Motor neuron (in vitro differentiated cells): ENCODE measurements at regions not wholly inside any gene's neighbourhood (a gene's known extent, or its start where the extent isn't known, plus 50 kb on each side); places are given as distances from the start of the nearest gene placed in this dataset.

ENCODE experiments used
- ATAC-seq, 8 experiments: fragments of 200-7000 bp; cut with Tn5 transposase; replicated peaks in 6 of 8; 2 replicates each; pipeline ENCODE4 v1.8.0; 2021; ENCODE audit warnings: mild to moderate bottlenecking in 8 of 8, moderate library complexity in 8 of 8
- H3K27ac ChIP-seq, 2 donors: fragments of 250-450 bp; sonication (Bioruptor Pico); 2 replicates each; pipeline ENCODE4 v1.9.0; 2021; ENCODE audit warnings: antibody characterized with exemption in 2 of 2, mild to moderate bottlenecking in 2 of 2, moderate library complexity in 1 of 2
- H3K4me1 ChIP-seq, 2 donors: fragments of 250-450 bp; sonication (Bioruptor Pico); replicated peaks in 1 of 2; 2 replicates each; pipeline ENCODE4 v1.6.1; 2021; ENCODE audit warnings: antibody characterized with exemption in 2 of 2, mild to moderate bottlenecking in 2 of 2, moderate library complexity in 1 of 2
- H3K4me3 ChIP-seq, 5 donors: fragments of 250-450 bp; sonication (Bioruptor Pico); 2 replicates each; pipeline ENCODE4 v1.9.0; 2021; ENCODE audit warnings: antibody characterized with exemption in 5 of 5, mild to moderate bottlenecking in 5 of 5, moderate library complexity in 4 of 5
- WGBS, 10 experiments: fragments of 450-650 bp; shearing (Covaris generic); methylation state at CpG; one replicate each; pipeline ENCODE4 v1.0.0; 2022; 5-methylcytosine and 5-hydroxymethylcytosine counted together
- in situ Hi-C, 9 experiments: fragments of 400-800 bp; cut with MboI; loops; one replicate each; pipeline ENCODE4 v1.15.0; 2021; ENCODE audit warnings: low sequenced_read_pairs in 9 of 9, low pct_unique_long_range_greater_than_20kb in 2 of 9; ENCODE audit not compliant: unreplicated experiment in 9 of 9

GRCh38 chr2:234733795-234734600 is 217.8 kb upstream of the SH3BP4 start:
- in situ Hi-C loops: no loop called here
- 0 to 100% (median 70%) methylated on average over 1 to 6 of the region's 6 CpGs; no CpG with 5 or more reads in 1 of the 10 experiments for WGBS, 10 experiments
- Histone ChIP-seq H3K4me1 (peaks cover 0 to 3% of the 10 kb centered on the region in 2 donors), H3K4me3 (no peak overlapping the region), H3K27ac (no peak overlapping the region)
- no peak for ATAC-seq

- WGBS, 10 experiments: 40 to 100% (median 90%) methylated on average over 1 to 6 of the region's 6 CpGs; no CpG with 5 or more reads in 1 of the 10 experiments
- H3K27ac ChIP-seq: no peak overlapping the region
- H3K4me3 ChIP-seq: no peak overlapping the region
- ATAC-seq: no peak
- in situ Hi-C loops: no loop called here
- peaks cover 0 to 3% of the 10 kb centered on the region in 2 donors for H3K4me1 ChIP-seq
These were observed 218.7 kb upstream of the SH3BP4 start for GRCh38 chr2:234733093-234733489.

GRCh38 chr2:234732404-234733092 is 219.3 kb upstream of the SH3BP4 start:
- Histone ChIP-seq H3K4me3 (no peak overlapping the region), H3K4me1 (peaks cover 0 to 3% of the 10 kb centered on the region in 2 donors), H3K27ac (no peak overlapping the region)
- 11 to 100% (median 82%) methylated on average over 1 to 2 of the region's 3 CpGs; no CpG with 5 or more reads in 2 of the 10 experiments for WGBS, 10 experiments
- in situ Hi-C loops: no loop called here
- no peak for ATAC-seq

- in situ Hi-C loops: no loop called here
- no peak for ATAC-seq
- 64 to 100% (median 98%) methylated on average over 1 to 5 of the region's 6 CpGs; no CpG with 5 or more reads in 2 of the 10 experiments for WGBS, 10 experiments
- no peak overlapping the region for H3K27ac ChIP-seq
- H3K4me1 ChIP-seq: peaks cover 0 to 3% of the 10 kb centered on the region in 2 donors
- H3K4me3 ChIP-seq: no peak overlapping the region
These were observed 220.6 kb upstream of the SH3BP4 start for GRCh38 chr2:234731236-234731635.

- 65 to 100% (median 82%) methylated on average over 2 to 5 of the region's 9 CpGs; no CpG with 5 or more reads in 3 of the 10 experiments for WGBS, 10 experiments
- Histone ChIP-seq H3K27ac (no peak overlapping the region), H3K4me1 (peaks cover 0 to 3% of the 10 kb centered on the region in 2 donors), H3K4me3 (no peak overlapping the region)
- in situ Hi-C loops: no loop called here
- peak in 5 of 8 experiments; percentile 15 to 57 (median 35) for ATAC-seq
These were observed 221.7 kb upstream of the SH3BP4 start for GRCh38 chr2:234730066-234730640.

- peak in 2 of 8 experiments; percentile 91 to 97 for ATAC-seq
- H3K4me3 ChIP-seq: no peak overlapping the region
- H3K27ac ChIP-seq: no peak overlapping the region
- peaks cover 0 to 3% of the 10 kb centered on the region in 2 donors for H3K4me1 ChIP-seq
- in situ Hi-C loops: no loop called here
- 0 to 94% (median 67%) methylated on average over 1 of the region's 1 CpG; no CpG with 5 or more reads in 5 of the 10 experiments for WGBS, 10 experiments
These were observed 226.1 kb upstream of the SH3BP4 start for GRCh38 chr2:234725528-234726264.

- no peak for ATAC-seq
- WGBS, 10 experiments: 57 to 89% (median 83%) methylated on average over 1 to 4 of the region's 4 CpGs; no CpG with 5 or more reads in 1 of the 10 experiments
- in situ Hi-C loops: no loop called here
- Histone ChIP-seq H3K4me3 (no peak overlapping the region), H3K4me1 (peaks cover 2 to 3% of the 10 kb centered on the region in 2 donors), H3K27ac (no peak overlapping the region)
These were observed 227.0 kb upstream of the SH3BP4 start for GRCh38 chr2:234724850-234725249.

GRCh38 chr2:234723400-234723799 is 226.5 kb upstream of the ARL4C start:
- ATAC-seq: no peak
- 46 to 100% (median 87%) methylated on average over 1 to 6 of the region's 6 CpGs; no CpG with 5 or more reads in 1 of the 10 experiments for WGBS, 10 experiments
- no peak overlapping the region for H3K4me3 ChIP-seq
- peaks cover 15 to 16% of the 10 kb centered on the region in 2 donors for H3K4me1 ChIP-seq
- no peak overlapping the region for H3K27ac ChIP-seq
- in situ Hi-C loops: no loop called here

- no peak overlapping the region for H3K27ac ChIP-seq
- in situ Hi-C loops: no loop called here
- H3K4me3 ChIP-seq: no peak overlapping the region
- peaks cover 21 to 28% of the 10 kb centered on the region in 2 donors for H3K4me1 ChIP-seq
- no peak for ATAC-seq
These were observed 225.3 kb upstream of the ARL4C start for GRCh38 chr2:234722176-234722575.

GRCh38 chr2:234719116-234719716 is 222.3 kb upstream of the ARL4C start:
- Histone ChIP-seq H3K4me1 (peaks cover 27 to 28% of the 10 kb centered on the region in 2 donors), H3K4me3 (no peak overlapping the region), H3K27ac (peak overlapping the region in 1 of 2 donors; percentile 66)
- ATAC-seq: peak in 5 of 8 experiments; percentile 51 to 79 (median 76)
- in situ Hi-C loops: no loop called here
- WGBS, 10 experiments: 0 to 68% (median 35%) methylated on average over 1 to 7 of the region's 7 CpGs; no CpG with 5 or more reads in 2 of the 10 experiments

- peaks cover 27 to 28% of the 10 kb centered on the region in 2 donors for H3K4me1 ChIP-seq
- no peak overlapping the region for H3K4me3 ChIP-seq
- no peak overlapping the region for H3K27ac ChIP-seq
- in situ Hi-C loops: no loop called here
- 33 to 100% (median 89%) methylated on average over 1 to 6 of the region's 9 CpGs; no CpG with 5 or more reads in 4 of the 10 experiments for WGBS, 10 experiments
- ATAC-seq: no peak
These were observed 219.4 kb upstream of the ARL4C start for GRCh38 chr2:234716271-234716670.

GRCh38 chr2:234715671-234716250 is 218.9 kb upstream of the ARL4C start:
- Histone ChIP-seq H3K27ac (no peak overlapping the region), H3K4me3 (no peak overlapping the region), H3K4me1 (peaks cover 28 to 30% of the 10 kb centered on the region in 2 donors)
- 42 to 96% (median 94%) methylated on average over 2 to 5 of the region's 13 CpGs; no CpG with 5 or more reads in 5 of the 10 experiments for WGBS, 10 experiments
- in situ Hi-C loops: no loop called here
- ATAC-seq: no peak
